HS-5 (cell line): ENCODE measurements at regions not wholly inside any gene's neighbourhood (a gene's known extent, or its start where the extent isn't known, plus 50 kb on each side); places are given as distances from the start of the nearest gene placed in this dataset.
A peak's percentile ranks its signal among the peaks of the same experiment; 100 is the strongest.

ENCODE experiments used
- DNase-seq: peaks from one replicate; pipeline ENCODE4 v3.0.0-alpha.2; 2012; ENCODE audit warnings: low read depth

GRCh38 chr7:42445691-42446090 lies 208.7 kb upstream of the GLI3 start:
- DNase-seq: peak; percentile 44

DNA sequence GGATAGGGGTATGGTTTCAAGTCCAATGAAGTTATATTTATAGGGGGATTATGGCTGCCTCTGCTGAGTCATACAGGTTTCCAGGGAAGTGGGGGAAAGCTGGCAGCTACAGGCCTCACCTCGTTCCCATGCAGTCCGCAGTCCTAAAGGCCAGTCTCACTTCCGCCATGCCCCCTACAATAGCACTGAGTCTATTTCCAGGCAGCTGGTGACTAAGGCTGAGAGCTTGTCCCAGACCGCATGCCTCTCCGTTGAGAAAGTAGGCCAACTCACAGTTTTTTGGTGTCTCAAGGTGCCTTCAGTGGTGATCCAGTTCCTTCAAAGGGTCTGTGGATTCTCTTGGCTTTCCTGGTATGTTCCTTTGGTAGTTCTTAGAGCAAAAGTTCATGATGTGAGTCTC lies 203.9 kb upstream of the GLI3 start:
- no peak for DNase-seq

GRCh38 chr7:42432644-42433043 lies 195.6 kb upstream of the GLI3 start:
- no peak for DNase-seq

- DNase-seq: no peak
These were observed 194.9 kb upstream of the GLI3 start for GRCh38 chr7:42431873-42432272.

GRCh38 chr7:42429339-42429738 lies 192.3 kb upstream of the GLI3 start:
- DNase-seq: no peak

DNA sequence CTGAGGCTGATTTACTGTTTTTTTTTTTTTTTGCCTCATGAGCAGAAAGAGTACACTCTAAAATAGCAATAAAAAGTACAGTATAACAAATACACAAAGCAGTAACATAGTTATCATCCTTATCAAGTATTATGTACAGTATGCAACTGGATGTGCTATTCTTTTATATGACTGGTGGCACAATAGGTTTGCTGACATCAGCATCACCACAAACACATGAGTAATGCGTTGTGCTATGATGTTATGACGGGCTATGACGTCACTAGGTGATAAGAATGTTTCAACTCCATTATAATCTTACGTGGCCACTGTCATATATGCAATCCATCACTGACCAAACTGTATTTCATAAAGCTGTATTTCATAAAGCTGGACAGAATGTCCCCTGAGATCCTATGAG lies 189.2 kb upstream of the GLI3 start:
- peak; percentile 23 for DNase-seq

GRCh38 chr7:42414941-42415505 lies 178.0 kb upstream of the GLI3 start:
- DNase-seq: no peak

DNA sequence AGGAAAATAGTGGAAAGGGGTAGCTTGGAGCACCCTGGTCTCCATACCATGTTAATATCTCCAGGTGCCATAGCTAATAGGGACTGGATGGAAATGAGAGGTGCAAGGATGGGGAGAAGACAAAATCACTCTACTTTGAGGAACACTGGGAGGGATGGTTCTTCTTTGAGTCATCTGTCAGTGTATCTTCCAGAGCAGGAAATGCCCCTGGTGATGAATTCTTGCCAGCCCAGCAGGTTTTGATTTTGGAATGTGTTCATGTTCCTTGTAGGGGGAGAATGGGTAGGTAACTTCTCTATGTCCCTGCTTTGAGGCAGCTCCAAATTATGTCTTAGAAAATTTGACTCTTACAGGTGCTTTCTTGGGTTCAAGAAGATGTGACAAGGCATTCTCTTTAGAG lies 177.0 kb upstream of the GLI3 start:
- peak; percentile 32 for DNase-seq

DNA sequence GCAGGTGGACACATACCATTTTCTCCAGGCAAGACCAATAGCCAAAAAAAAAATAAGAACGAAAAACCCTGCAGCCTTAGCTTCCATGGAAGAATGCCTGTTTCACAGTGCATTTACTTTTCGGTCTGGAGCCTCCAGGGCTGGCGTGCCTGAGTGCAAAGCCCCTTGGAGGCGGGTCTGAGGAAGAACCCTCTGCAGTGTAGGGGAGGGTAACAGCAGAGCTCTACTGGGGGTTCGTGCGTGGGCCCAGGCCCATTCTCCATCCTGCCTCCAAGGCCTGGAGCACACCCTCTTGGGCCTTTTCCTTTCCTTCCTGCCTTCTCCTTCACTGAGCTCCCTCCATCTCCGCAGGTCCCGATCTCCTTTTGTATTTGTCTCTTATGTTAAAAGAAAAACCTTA lies 172.3 kb upstream of the GLI3 start:
- DNase-seq: no peak

GRCh38 chr7:42407833-42408232 lies 170.8 kb upstream of the GLI3 start:
- no peak for DNase-seq

DNA sequence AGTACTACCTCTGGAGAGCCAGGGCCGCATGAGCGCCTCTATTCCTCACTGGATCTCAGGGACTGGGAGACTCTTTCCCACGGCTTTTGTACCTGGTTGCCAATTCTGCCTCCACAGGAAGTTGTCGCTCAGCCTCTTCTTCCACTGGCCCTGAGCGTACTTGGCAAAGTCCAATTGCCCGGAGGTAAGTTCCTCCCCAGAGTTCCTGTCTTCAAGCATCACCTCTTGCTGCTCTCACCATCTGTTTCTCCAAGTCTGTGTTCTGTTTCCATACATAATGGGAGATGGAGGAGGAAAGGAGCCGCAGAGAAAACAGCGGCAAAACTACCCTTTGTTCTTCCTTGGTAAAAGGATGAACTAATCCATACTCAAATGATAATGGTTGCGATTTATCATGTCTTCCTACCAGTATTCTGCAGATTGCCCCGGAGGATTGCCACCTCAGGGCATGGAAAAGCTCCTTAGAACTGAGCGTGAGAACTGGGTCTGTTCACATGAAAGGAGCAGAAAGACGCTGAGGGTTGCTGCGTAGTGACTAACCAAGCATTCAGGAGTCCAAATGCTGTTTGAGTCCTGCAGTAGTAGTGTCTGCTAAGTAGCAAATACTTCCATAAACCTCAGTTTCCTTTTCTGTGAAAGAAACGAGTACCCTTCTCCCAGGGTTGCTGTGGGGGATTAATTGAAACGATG lies 170.2 kb upstream of the GLI3 start:
- DNase-seq: no peak

DNA sequence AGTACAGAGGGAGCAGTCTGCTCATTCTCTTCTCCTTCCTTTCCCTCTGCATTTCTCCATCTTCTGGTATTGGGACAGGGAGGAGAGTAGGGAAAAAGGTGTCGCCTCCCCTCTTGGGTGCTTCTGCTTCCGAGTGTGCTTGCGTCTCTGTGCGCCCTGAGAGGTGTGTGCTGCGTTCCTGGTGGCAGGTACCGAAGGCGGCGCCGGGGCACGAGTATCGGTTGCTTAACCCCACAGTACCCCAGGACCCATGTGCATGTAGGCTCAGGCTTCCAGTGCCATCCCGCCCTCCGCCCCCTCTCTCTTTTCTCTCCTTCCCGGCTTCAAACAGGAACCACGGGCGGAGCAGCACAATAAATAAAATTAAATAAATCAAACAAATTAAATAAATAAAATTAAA lies 169.3 kb upstream of the GLI3 start:
- DNase-seq: no peak

DNA sequence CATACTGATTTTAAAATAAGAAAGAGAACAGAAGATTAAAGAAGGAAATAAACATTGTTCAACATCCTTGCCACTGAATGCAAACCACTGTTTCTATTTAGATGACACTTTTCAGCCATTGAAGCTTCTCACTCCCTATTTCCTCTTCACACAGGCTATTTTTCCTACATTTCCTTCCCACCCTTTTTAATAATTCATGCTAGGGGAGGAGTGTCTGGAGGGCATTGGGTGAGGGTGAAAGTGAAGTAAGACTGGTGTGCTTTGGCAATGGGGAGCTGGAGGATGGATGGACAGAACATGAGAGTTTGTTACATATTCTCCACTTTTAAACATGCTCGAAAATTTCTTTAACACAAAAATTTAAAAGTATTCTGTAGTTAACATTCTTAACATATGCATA lies 168.8 kb upstream of the GLI3 start:
- no peak for DNase-seq

- no peak for DNase-seq
These were observed 166.8 kb upstream of the GLI3 start for GRCh38 chr7:42403831-42404230.

DNA sequence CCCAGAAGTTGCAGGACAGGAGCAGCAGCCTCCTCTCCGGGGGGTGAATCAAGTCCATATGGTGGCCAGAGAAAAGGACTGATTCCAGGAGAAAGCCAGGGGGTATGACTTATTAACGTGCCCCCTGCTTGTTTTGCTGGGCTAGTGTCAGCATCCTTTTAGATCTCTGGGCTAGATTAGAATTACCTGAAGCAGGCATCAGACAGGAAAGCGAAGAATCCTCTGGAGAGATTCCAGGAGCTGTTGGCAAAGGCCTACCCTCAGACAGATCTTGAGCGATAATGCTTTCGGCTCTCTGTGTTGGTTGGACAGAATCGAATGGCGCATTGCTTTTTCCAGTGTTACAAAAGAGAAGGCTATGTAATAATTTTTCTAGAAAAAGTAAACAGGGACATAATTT lies 164.0 kb upstream of the GLI3 start:
- DNase-seq: no peak

DNA sequence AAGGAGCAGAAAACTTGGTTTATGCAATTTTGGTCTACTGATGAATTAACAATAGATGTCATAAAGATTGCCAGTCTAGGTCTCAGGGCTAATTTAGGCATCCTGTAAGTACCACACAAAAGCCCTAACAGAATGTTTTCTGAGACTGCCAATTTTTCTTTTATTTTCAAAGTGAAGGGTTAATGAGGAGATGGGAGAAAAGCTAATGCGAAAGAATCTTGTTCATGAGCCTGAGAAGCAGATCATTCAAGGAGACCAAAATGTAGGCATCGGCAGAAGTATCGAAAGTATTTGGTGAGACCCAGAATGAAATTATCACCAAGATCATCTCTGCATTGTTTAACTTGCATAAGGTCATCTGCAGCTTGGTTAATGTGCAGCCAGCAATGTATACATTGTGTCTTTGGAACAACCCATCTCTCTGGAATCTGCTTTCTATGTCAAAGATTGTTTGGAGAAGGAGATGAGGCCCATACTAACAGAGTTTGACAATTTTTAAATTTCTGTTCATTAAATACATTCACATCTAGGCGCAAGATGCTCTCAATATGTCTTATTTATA lies 163.3 kb upstream of the GLI3 start:
- no peak for DNase-seq

DNA sequence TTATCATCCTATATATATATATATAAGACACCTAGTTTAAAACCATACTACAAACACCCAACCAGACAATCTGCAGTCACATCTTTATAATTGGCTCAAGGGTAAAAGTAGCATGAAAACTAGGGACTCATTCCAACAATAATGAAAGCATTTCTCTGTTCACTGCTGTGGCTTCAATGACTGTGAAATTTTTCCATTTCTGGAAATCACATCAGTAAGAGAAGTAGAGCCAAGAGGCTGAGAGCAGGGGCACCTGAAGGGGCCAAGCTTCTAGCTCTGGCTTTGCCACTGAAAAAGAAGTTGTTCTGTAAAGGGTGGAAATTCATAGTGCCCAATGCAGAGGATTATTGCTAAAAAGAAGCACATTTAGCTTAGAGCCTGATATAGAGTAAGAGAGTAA lies 158.6 kb upstream of the GLI3 start:
- DNase-seq: no peak

DNA sequence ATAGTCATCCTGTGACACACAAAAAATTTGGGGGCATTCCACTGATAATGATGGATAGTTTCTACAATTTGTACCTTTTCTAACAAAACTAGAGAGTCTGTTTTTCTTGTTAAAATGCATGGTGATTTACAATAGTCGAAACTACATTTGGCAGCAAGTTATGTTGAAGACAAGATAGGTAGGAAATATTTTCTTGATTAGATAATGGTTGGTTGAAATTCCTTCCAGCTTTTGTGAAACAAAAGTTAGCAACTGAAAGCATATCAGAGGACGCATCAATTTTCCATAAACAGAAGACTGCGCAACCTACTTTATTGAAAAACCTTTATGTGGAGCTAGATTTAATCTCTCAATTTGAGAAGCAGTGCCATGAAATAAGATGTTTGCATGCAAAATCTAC lies 155.8 kb upstream of the GLI3 start:
- no peak for DNase-seq

DNA sequence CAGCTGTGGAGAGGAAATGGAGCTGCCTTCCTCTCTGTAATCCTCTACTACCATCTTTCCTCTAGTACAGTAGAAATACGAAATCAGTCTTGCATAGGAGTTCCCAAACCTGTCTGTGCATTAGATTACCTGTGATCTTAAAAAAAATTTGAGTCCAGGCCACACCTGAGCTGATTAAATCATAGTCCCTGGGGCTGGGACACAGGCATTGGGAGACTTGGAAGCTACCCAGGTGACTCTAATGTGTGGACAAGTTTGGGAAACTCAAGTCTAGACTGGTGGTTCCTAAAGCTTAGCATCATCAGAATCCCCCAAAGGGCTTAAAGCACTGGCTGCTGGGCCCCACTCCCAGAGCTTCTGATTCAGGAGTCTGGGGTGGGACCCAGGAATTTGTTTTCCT lies 152.7 kb upstream of the GLI3 start:
- no peak for DNase-seq

- no peak for DNase-seq
These were observed 148.9 kb upstream of the GLI3 start for GRCh38 chr7:42385912-42386311.

DNA sequence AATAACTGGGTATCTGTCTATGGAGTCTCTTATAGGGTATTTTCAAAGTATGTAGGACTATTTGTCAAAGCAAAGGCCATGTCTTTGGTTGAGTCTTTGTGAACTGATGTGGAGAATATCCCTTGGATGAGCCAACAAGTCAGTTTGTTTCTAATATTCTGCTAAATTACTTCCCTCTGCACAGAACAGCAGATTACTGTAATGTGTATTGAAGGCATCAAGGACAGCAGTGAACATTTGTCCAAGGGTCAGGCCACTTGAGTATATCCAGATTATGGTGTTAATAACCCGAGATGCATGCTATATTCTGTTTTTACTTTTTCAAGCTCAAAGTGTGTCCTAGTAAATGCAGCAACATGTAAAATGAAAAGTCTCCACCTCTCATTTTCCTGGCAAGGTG lies 144.2 kb upstream of the GLI3 start:
- DNase-seq: no peak

- DNase-seq: peak; percentile 65
These were observed 143.4 kb upstream of the GLI3 start for GRCh38 chr7:42380401-42380800.

DNA sequence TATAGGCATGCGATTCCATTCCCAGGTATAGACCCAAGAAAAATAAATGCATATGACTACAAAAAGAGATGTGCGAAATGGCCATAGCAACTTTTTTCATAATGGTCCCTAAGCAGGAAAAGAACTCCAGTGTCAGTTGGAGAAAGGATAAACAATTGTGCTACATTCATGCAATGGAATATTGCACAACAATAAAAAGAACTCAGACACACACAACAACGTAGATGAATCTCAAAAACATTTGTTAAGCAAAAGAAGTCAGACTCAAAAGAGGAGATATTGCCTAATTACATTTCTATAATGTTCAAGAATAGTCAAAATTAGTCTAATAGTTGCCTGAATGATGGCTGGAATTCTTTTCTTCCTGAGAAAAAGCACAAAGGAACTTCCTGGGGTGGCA lies 141.1 kb upstream of the GLI3 start:
- DNase-seq: no peak

- DNase-seq: no peak
These were observed 136.3 kb upstream of the GLI3 start for GRCh38 chr7:42373285-42373684.
